Activated T-cell treated with anti-CD3 and anti-CD28 coated beads, Interleukin-2, amount 50 U/mL, for 48 hours (primary cell): ENCODE measurements at regions not wholly inside any gene's neighbourhood (a gene's known extent, or its start where the extent isn't known, plus 50 kb on each side); places are given as distances from the start of the nearest gene placed in this dataset.
"Not testable (repeated sequence)": the region's sequence is repeated elsewhere in the genome, so short reads cannot be mapped to it uniquely, and the experiment has no call there.

Experiments used
- DNase-seq, 2 experiments: peaks; one replicate each; pipeline ENCODE4 v3.0.0-alpha.2; 2020

GRCh38 chrX:131830400-131831184 lies 192.5 kb upstream of the STK26 start:
- peak; percentile 63 to 66 for DNase-seq

DNA sequence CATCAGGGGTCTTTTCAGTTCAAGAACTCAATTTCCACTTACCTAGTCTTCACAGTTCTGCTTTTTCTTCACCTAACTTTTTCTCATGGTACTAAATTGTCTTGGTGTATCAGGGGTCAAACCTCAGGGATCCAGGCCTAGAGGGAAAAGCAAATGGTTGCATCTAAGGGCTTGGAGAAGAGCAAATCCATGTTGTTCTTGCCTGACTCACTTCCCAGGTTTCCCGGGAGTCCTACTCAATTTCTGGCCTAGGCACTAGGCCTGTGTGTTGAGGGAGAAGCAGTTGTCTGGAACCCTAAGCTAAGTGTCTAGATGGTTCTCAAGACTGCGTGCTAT lies 191.9 kb upstream of the STK26 start:
- no peak for DNase-seq

DNA sequence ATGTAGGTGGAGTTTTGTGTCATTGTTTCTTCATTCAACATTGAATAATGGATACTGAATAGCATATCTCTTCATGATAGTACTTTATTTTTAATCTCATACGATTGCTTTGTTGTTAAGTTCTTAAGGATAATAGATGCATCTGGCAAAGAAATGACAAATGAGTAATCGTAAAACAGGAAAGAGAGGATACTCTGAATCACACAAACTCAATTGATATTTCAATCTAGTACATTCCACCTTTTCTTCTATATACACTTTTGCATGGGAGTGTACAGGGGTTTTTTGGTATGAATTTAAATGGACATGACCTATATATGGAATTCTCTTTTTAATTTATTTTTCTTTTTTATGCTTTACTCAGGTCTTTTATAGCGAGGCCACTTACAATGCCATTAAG lies 186.9 kb upstream of the STK26 start:
- no peak for DNase-seq

DNA sequence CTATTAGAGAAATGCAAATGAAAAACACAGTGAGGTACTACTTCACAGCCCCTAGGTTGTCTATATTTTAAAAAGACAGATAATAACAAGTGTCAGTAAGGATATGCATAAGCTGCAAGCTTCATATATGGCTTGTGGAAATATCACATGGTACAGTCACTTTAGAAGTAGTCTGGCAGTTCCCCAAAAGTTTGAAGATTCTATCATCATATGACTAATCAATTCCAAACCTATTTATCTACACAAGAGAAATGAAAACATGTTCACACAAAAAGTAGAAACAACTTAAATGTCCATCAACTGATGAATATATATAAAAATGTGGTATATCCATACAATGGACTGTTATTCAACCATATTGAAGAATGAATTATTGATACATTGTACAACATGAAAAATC lies 185.8 kb upstream of the STK26 start:
- DNase-seq, result no peak

GRCh38 chrX:131840799-131841495 lies 182.2 kb upstream of the STK26 start:
- DNase-seq, result no peak

DNA sequence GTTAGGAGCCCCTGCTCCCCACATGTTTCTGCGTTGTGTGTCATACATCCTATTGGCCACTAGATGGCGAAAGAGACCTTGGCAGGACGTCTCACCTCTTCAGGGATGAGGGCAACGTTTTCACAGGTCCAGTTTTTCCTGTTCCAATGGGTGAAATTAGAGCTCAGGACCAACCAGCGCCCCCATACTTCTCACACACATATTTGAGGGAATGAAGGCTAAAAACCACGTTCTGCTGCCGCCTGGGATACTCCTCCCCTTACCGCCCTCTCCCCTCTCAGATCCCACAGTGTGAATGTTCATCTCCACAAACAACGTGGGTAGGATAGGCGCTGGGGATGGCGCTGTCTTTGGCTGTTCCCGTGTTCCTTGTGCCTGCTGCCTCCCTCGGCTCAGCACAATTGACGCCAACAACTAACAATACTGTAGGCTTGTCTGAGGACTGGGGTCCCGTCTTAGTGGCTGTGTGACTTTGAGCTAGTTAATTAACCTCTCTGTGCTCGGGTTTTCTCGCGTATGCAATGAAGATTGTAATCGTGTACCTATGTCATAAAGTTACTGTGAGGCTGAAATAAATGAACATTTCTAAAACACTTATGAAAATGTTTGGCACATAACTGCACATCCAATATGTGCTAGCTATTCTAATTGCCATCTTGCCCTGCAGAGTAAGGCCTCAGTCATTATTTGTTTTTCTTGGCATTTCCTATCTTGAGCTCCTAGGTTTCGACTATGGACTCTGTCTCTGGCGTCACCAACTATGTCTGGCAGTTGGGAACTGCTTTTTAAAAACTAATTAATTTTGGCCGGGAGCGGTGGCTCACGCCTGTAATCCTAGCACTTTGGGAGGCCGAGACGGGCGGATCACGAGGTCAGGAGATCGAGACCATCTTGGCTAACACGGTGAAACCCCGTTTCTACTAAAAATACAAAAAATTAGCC lies 181.3 kb upstream of the STK26 start:
- DNase-seq, result peak; percentile 58 to 59

DNA sequence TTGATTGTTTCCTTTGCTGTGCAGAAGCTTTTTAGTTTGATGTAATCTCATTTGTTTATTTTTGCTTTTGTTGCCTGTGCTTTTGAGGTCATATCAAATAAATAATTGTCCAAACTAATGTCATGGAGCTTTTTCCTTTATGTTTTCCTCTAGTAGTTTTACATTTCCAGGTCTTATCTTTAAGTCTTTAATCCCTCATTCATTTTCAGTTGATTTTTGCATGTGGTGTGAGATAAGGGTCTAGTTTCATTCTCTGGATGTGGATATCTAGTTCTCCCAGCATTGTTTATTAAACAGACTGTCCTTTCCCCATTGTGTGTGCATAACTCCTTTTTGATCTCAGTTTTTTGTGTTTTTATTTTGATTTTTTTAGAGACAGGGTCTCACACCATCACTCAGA lies 179.1 kb upstream of the STK26 start:
- DNase-seq, result no peak

- no peak for DNase-seq
Observed at GRCh38 chrX:131845201-131845600, 177.9 kb upstream of the STK26 start.

GRCh38 chrX:131845771-131846170 lies 177.3 kb upstream of the STK26 start:
- no peak for DNase-seq

DNA sequence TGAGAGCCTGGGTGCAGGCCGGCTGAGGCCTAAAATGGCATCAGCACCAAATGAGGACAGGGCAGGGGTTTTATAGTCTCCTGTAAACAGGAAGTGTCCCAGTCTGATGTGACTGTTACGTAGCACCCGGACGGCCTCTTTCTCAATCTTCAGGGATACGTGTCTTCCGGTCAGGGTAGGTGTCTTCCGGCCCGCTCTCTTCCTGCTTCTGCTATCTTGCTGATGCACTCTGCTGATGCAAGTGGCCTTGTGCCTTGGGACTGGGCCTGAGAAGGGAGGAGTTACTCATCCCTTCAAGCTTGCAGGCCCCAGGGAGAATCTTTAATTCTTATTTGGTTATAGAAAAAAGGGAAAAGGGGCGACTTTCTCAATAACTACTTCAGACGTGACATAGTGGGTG lies 172.1 kb upstream of the STK26 start:
- not testable (repeated sequence) for DNase-seq

GRCh38 chrX:131853440-131853839 lies 169.7 kb upstream of the STK26 start:
- no peak for DNase-seq

GRCh38 chrX:131854581-131854980 lies 168.5 kb upstream of the STK26 start:
- DNase-seq, result no peak

DNA sequence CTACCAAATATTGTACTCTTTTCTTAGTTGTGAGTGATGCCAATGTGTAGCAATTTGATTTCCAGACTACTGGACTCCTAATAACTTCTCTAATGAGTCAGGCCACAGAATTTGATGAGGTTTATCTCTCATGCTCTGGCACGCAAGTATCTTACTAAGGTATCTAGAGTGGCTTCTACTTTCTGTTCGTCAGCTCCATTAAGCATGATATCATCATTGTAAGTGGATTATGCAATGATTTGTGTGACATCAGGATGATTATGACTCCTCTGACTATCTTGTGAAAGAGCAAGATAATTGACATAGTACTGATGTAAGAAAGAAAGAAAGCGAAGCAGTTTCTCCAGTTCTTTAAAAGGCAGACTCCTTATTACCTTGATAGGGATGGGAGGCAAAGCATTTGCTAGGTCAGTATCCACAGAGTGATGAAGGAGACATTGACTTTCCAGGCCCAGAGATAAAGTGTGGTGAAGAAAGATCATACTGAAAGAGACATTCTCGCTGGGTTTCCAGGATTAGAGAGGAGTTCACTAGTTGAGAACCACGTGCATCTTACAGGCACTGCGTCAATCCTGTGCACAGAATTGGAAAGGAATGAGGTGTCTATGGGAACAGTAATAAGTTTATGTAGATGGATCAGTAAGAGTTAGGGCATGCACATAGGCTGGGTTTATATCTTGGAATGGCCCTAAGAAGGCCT lies 161.9 kb upstream of the STK26 start:
- no peak for DNase-seq

- no peak for DNase-seq
Observed at GRCh38 chrX:131862321-131862720, 160.8 kb upstream of the STK26 start.

DNA sequence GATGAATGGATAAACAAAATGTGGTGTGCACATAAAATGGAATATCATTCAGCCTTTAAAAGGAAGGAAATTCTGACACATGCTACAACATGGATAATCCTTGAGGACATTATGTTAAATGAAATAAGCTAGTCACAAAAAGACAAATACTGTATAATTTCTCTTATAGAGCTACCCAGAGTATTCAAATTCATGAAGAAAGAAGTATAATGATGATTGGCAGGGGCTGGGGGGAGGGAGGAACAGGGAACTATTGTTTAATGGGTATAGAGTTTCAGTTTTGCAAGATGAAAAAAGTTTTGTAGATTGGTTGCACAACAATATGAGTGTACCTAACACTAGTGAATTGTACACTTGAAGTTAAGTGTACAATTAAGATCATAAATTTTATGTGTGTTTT lies 153.9 kb upstream of the STK26 start:
- no peak for DNase-seq

DNA sequence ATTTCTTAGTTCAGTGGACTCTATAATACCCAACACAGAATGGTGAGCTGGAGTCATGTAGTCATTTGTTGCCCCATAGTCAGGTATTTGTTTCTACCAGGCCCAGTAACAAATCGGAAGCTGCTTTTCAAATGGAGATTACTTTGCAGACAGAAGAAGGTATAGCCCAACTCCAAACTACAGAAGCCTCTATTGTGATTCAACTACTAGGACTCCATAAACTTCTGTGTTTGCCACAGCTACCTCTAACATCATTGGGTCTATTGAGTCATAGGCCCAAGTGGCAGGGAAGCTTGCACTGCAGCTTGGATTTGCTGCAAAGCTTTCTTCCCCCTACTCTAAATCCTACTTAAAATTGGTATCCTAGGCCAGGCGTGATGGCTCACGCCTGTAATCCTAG lies 148.8 kb upstream of the STK26 start:
- DNase-seq, result no peak

DNA sequence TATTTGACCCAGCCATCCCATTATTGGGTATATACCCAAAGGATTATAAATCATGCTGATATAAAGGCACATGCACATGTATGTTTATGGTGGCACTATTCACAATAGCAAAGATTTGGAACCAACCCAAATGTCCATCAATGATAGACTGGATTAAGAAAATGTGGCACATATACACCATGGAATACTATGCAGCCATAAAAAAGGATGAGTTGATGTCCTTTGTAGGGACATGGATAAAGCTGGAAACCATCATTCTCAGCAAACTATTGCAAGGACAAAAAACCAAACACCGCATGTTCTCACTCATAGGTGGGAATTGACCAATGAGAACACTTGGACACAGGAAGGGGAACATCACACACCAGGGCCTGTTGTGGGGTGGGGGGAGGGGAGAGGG lies 147.3 kb upstream of the STK26 start:
- not testable (repeated sequence) for DNase-seq

- DNase-seq, result no peak
Observed at GRCh38 chrX:131881194-131881593, 141.9 kb upstream of the STK26 start.

GRCh38 chrX:131885042-131885441 lies 138.1 kb upstream of the STK26 start:
- DNase-seq, result not testable (repeated sequence)

DNA sequence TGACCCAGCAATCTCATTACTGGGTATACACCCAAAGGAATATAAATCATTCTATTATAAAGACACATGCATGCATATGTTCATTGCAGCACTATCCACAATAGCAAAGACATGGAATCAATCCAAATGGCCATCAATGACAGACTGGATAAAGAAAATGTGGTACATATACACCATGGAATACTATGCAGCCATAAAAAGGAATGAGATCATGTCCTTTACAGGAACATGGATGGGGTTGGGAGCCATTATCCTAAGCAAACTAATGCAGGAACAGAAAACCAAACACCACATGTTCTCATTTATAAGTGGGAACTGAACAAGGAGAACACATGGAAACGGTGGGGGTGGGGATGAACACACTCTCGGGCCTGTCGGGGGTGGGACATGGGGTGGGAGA lies 129.2 kb upstream of the STK26 start:
- not testable (repeated sequence) for DNase-seq

GRCh38 chrX:131894995-131895394 lies 128.1 kb upstream of the STK26 start:
- no peak for DNase-seq

GRCh38 chrX:131895807-131896206 lies 127.3 kb upstream of the STK26 start:
- DNase-seq, result no peak

DNA sequence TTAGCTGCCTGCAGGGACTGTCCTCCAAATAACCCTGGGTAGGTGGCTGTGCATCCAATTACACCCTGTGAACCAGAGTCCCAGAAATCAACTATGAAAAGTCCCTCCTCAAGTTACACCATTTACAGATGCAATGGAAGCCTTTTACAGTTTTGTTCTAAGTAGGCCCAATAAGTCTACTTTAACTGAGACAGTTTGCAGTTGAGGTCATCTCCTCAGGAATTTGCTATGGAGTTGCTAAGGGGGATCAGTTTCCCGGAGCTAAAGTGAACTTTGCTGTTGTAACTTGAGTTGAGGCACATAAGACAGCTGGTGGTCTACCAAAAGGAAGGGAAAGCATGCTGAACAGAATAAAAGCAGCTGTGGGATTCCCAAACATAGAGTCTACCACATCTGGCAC lies 121.6 kb upstream of the STK26 start:
- no peak for DNase-seq
